ENCODE measurements at regions not wholly inside any gene's neighbourhood (a gene's known extent, or its start where the extent isn't known, plus 50 kb on each side); places are given as distances from the start of the nearest gene placed in this dataset.

GRCh38 chr2:183812091-183812490 is 687.8 kb downstream of the NUP35 start:
- TF ChIP-seq PHF8 (IDR thresholded peaks at IDR 0.05; ENCODE audit: borderline replicate concordance, low read length) (no peak), TAF15 (IDR thresholded peaks at IDR 0.05; ENCODE audit: low read depth, low read length) (no peak), EZH2 (IDR thresholded peaks at IDR 0.05; ENCODE audit: borderline replicate concordance, low read depth, low read length) (no peak), NFIC (IDR thresholded peaks at IDR 0.05) (no peak), GATA2 (CRISPR knock-in tag; IDR thresholded peaks at IDR 0.05) (no peak), ZNF232 (CRISPR knock-in tag; IDR thresholded peaks at IDR 0.05) (no peak), SAP30 (IDR thresholded peaks at IDR 0.05; ENCODE audit: borderline replicate concordance, insufficient read depth, low read depth, low read length, poor library complexity, severe bottlenecking) (no peak), USF1 (CRISPR knock-in tag; IDR thresholded peaks at IDR 0.05) (no peak), POLR2AphosphoS5 (IDR thresholded peaks at IDR 0.05; ENCODE audit: control insufficient read depth, insufficient read depth, low read depth, low read length) (no peak), MIER1 (IDR thresholded peaks at IDR 0.05; ENCODE audit: low read depth) (no peak), TEAD2 (tag; IDR thresholded peaks at IDR 0.05) (no peak), CREB5 (CRISPR knock-in tag; IDR thresholded peaks at IDR 0.05) (no peak)
- TF ChIP-seq, protein P1, sequence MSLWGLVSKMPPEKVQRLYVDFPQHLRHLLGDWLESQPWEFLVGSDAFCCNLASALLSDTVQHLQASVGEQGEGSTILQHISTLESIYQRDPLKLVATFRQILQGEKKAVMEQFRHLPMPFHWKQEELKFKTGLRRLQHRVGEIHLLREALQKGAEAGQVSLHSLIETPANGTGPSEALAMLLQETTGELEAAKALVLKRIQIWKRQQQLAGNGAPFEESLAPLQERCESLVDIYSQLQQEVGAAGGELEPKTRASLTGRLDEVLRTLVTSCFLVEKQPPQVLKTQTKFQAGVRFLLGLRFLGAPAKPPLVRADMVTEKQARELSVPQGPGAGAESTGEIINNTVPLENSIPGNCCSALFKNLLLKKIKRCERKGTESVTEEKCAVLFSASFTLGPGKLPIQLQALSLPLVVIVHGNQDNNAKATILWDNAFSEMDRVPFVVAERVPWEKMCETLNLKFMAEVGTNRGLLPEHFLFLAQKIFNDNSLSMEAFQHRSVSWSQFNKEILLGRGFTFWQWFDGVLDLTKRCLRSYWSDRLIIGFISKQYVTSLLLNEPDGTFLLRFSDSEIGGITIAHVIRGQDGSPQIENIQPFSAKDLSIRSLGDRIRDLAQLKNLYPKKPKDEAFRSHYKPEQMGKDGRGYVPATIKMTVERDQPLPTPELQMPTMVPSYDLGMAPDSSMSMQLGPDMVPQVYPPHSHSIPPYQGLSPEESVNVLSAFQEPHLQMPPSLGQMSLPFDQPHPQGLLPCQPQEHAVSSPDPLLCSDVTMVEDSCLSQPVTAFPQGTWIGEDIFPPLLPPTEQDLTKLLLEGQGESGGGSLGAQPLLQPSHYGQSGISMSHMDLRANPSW (CRISPR knock-in tag; IDR thresholded peaks at IDR 0.05): no peak
- TF ChIP-seq, protein P2, sequence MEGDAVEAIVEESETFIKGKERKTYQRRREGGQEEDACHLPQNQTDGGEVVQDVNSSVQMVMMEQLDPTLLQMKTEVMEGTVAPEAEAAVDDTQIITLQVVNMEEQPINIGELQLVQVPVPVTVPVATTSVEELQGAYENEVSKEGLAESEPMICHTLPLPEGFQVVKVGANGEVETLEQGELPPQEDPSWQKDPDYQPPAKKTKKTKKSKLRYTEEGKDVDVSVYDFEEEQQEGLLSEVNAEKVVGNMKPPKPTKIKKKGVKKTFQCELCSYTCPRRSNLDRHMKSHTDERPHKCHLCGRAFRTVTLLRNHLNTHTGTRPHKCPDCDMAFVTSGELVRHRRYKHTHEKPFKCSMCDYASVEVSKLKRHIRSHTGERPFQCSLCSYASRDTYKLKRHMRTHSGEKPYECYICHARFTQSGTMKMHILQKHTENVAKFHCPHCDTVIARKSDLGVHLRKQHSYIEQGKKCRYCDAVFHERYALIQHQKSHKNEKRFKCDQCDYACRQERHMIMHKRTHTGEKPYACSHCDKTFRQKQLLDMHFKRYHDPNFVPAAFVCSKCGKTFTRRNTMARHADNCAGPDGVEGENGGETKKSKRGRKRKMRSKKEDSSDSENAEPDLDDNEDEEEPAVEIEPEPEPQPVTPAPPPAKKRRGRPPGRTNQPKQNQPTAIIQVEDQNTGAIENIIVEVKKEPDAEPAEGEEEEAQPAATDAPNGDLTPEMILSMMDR (IDR thresholded peaks at IDR 0.05 in 2 of 3, conservative IDR thresholded peaks at IDR 0.05 in 1 of 3; ENCODE audit: insufficient read depth in 2 of 3, low read depth in 1 of 3, low read length in 3 of 3): no peak
